CD4-positive, alpha-beta memory T cell (primary cell): ENCODE measurements at regions not wholly inside any gene's neighbourhood (a gene's known extent, or its start where the extent isn't known, plus 50 kb on each side); places are given as distances from the start of the nearest gene placed in this dataset.

ENCODE experiments used
- CTCF ChIA-PET: fragments of 350-600 bp; sonication (Branson Sonifier 250); formaldehyde crosslinking; loops from one replicate; lab custom pipeline; 2021; ENCODE audit warnings: inconsistent platforms; ENCODE audit not compliant: partially characterized antibody; lab: Charles Lee
- POLR2A ChIA-PET: fragments of 350-600 bp; sonication (Branson Sonifier 250); formaldehyde crosslinking; loops from one replicate; lab custom pipeline; 2021; ENCODE audit not compliant: partially characterized antibody; lab: Charles Lee
- DNase-seq, 5 donors: peaks; one replicate each; pipeline versions ENCODE4 v3.0.0 to v3.0.0-alpha.2; 2020 to 2022; ENCODE audit warnings: mixed read lengths in 1 of 5
- H3K27ac ChIP-seq: one replicate; pipeline ENCODE4 v1.7.0; 2013; ENCODE audit warnings: low read depth, low read length
- H3K27me3 ChIP-seq: 2 replicates; pipeline ENCODE4 v1.7.0; 2013; ENCODE audit warnings: mild to moderate bottlenecking, low read length, moderate library complexity; ENCODE audit not compliant: insufficient read depth
- H3K36me3 ChIP-seq: 2 replicates; pipeline ENCODE4 v1.7.0; 2013; ENCODE audit warnings: mild to moderate bottlenecking, low read length, moderate library complexity; ENCODE audit not compliant: insufficient read depth
- H3K4me1 ChIP-seq: 2 replicates; pipeline ENCODE4 v1.7.0; 2013; ENCODE audit warnings: mild to moderate bottlenecking, low read length, moderate library complexity; ENCODE audit not compliant: insufficient read depth
- H3K4me3 ChIP-seq, 2 donors: one replicate each; pipeline ENCODE4 v1.7.0; 2013; ENCODE audit warnings: low read length in 2 of 2, mild to moderate bottlenecking in 1 of 2
- H3K9me3 ChIP-seq, 2 donors: one replicate each; pipeline ENCODE4 v1.7.0; 2013; ENCODE audit warnings: low read length in 2 of 2, control low read depth in 1 of 2; ENCODE audit not compliant: control insufficient read depth in 1 of 2
- H3K27ac Mint-ChIP-seq, 7 donors: one replicate each; pipeline ENCODE4 v1.8.0; 2020 to 2021; ENCODE audit warnings: mixed read lengths in 7 of 7, mild to moderate bottlenecking in 6 of 7, inconsistent platforms in 3 of 7, moderate library complexity in 3 of 7
- H3K27me3 Mint-ChIP-seq, 2 donors: one replicate each; pipeline ENCODE4 v1.8.0; 2020 to 2021; ENCODE audit warnings: mixed read lengths in 2 of 2
- H3K36me3 Mint-ChIP-seq, 2 donors: one replicate each; pipeline ENCODE4 v1.8.0; 2020 to 2021; ENCODE audit warnings: mixed read lengths in 2 of 2, inconsistent platforms in 1 of 2, mild to moderate bottlenecking in 1 of 2
- H3K4me1 Mint-ChIP-seq, 4 donors: one replicate each; pipeline ENCODE4 v1.8.0; 2020 to 2021; ENCODE audit warnings: mixed read lengths in 4 of 4, mild to moderate bottlenecking in 1 of 4
- H3K4me3 Mint-ChIP-seq, 8 donors: one replicate each; pipeline ENCODE4 v1.8.0; 2020 to 2021; ENCODE audit warnings: mixed read lengths in 8 of 8, mild to moderate bottlenecking in 7 of 8, moderate library complexity in 6 of 8, inconsistent platforms in 3 of 8
- H3K9me3 Mint-ChIP-seq, 8 donors: one replicate each; pipeline ENCODE4 v1.8.0; 2020 to 2021; ENCODE audit warnings: mixed read lengths in 8 of 8, mild to moderate bottlenecking in 5 of 8, inconsistent platforms in 3 of 8, moderate library complexity in 1 of 8
- intact Hi-C: fragments of 100-400 bp; cut with micrococcal nuclease; formaldehyde crosslinking; loops from one replicate; pipeline ENCODE4 v1.15.1; 2023

DNA sequence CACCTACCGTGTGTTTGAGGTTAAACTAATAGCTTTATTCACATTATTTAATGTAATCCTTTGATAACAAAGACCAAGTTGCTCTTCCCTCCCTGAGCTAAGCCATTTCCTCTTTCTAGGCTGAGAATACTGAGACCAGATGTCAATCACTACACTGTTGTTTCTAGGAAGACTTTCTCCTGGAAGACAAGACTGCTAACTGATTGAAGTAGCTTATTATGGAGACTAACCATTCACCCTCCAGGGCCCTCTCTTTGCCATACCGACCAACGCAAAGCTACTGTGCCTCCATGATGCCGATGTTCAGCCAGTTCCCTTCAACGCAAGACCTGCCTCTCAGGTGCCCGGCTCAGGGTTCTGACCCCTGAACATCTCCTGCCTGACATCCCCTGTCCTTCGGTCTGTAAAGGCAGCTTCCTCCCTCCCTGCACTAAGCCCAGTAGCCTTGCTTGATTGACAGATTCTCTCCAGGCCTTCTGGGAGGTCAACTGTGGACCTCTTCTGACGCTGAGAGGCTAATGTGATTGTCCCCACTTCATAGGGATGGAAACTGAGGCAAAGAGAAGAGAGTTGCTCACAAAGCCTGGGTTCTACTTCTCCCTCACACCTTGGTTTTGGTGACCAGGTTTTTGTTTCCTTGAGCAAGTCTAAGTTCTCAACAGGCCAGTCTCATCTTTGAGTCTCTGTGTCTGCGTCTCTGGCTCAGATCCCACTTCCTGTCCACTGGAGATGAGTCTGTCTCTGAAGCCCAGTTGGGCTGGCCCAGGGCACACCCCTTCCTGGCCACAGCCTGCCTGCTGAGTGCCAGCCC lies 259.7 kb upstream of the IRX2 start:
- intact Hi-C loops: no loop called here
- H3K27ac Mint-ChIP-seq: no peak overlapping the region
- no peaks in the 10 kb centered on the region for H3K36me3 ChIP-seq
- no peaks in the 10 kb centered on the region for H3K4me1 Mint-ChIP-seq
- H3K4me1 ChIP-seq: no peaks in the 10 kb centered on the region
- H3K27ac ChIP-seq: no peak overlapping the region
- no peak for DNase-seq
- no peaks in the 10 kb centered on the region for H3K27me3 ChIP-seq
- CTCF ChIA-PET: no interaction called here
- H3K36me3 Mint-ChIP-seq: no peaks in the 10 kb centered on the region
- H3K9me3 Mint-ChIP-seq: peaks cover 0 to 6% (median 2%) of the 10 kb centered on the region in 8 donors
- POLR2A ChIA-PET: no interaction called here
- H3K4me3 Mint-ChIP-seq: no peak overlapping the region
- no peaks in the 10 kb centered on the region for H3K9me3 ChIP-seq
- H3K27me3 Mint-ChIP-seq: no peaks in the 10 kb centered on the region
- no peak overlapping the region for H3K4me3 ChIP-seq

DNA sequence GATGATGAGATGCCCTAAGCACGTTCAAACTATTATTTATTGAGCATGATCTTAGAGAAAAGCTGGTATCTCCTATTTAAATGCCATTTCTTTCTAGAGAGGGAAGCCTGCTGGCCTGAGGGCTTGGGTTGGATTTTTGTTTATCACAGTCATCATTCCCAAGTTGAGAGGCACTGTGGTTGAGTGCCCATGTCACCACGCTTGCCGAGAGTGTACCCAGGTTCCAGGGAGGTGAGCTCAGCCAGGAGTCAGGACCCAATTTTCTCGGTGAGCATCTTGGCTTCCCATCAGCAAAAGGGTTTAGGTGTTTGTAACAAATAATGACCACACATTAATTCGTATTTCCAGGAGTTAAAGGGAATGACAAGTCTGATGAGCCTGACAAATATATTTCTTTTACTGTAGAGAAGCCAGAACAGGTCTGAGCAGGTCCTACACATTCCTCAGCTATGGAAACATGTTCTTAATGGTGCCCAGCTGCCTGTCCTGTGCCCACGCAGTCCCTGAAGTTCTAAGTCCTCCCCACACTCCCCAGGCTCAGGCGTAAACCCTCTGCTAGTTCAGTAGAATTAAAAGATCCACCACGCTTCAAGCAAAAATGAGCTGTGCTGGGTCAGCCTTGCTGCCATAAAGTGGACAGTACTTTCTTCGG lies 258.9 kb upstream of the IRX2 start:
- Histone ChIP-seq H3K36me3 (no peaks in the 10 kb centered on the region), H3K27ac (no peak overlapping the region), H3K9me3 (no peaks in the 10 kb centered on the region), H3K4me3 (no peak overlapping the region), H3K27me3 (no peaks in the 10 kb centered on the region), H3K4me1 (no peaks in the 10 kb centered on the region)
- intact Hi-C loops: no loop called here
- ChIA-PET POLR2A (no interaction called here), CTCF (no interaction called here)
- Mint-ChIP-seq H3K4me3 (no peak overlapping the region), H3K9me3 (peaks cover 0 to 8% (median 2%) of the 10 kb centered on the region in 8 donors), H3K27me3 (no peaks in the 10 kb centered on the region), H3K36me3 (no peaks in the 10 kb centered on the region), H3K4me1 (no peaks in the 10 kb centered on the region), H3K27ac (no peak overlapping the region)
- DNase-seq: no peak

GRCh38 chr5:3009605-3010004 lies 258.1 kb upstream of the IRX2 start:
- H3K27ac Mint-ChIP-seq: no peak overlapping the region
- Histone ChIP-seq H3K27me3 (no peaks in the 10 kb centered on the region), H3K9me3 (no peaks in the 10 kb centered on the region), H3K4me1 (no peaks in the 10 kb centered on the region), H3K4me3 (no peak overlapping the region), H3K27ac (no peak overlapping the region), H3K36me3 (no peaks in the 10 kb centered on the region)
- DNase-seq: no peak
- POLR2A ChIA-PET: no interaction called here
- intact Hi-C loops: no loop called here
- H3K36me3 Mint-ChIP-seq: no peaks in the 10 kb centered on the region
- no peaks in the 10 kb centered on the region for H3K27me3 Mint-ChIP-seq
- H3K4me1 Mint-ChIP-seq: no peaks in the 10 kb centered on the region
- CTCF ChIA-PET: no interaction called here
- peaks cover 0 to 10% (median 3%) of the 10 kb centered on the region in 8 donors for H3K9me3 Mint-ChIP-seq
- H3K4me3 Mint-ChIP-seq: no peak overlapping the region

DNA sequence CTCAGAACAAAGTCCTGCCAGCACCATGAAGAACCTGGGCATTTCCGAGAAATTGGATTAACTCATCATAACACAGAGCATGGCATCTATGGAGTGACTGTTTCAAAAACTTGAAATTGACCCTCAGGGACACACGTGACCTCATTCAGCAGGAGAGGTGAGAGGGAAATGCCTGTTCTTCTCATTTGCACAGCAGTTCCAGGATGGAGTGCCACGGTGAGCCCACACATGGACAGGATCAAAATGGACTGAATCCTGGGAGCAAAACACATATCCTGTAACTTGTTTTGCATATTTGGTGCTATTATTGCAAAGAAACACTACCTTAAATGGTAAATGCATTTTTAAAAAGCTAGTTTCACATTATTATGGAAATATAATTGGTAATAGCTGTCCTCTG lies 256.1 kb upstream of the IRX2 start:
- CTCF ChIA-PET: no interaction called here
- Mint-ChIP-seq H3K4me3 (no peak overlapping the region), H3K27me3 (no peaks in the 10 kb centered on the region), H3K9me3 (peaks cover 0 to 8% (median 5%) of the 10 kb centered on the region in 8 donors), H3K4me1 (no peaks in the 10 kb centered on the region), H3K27ac (no peak overlapping the region), H3K36me3 (no peaks in the 10 kb centered on the region)
- Histone ChIP-seq H3K27ac (no peak overlapping the region), H3K4me3 (no peak overlapping the region), H3K27me3 (no peaks in the 10 kb centered on the region), H3K4me1 (no peaks in the 10 kb centered on the region), H3K36me3 (no peaks in the 10 kb centered on the region), H3K9me3 (no peaks in the 10 kb centered on the region)
- DNase-seq: no peak
- intact Hi-C loops: no loop called here
- POLR2A ChIA-PET: no interaction called here

DNA sequence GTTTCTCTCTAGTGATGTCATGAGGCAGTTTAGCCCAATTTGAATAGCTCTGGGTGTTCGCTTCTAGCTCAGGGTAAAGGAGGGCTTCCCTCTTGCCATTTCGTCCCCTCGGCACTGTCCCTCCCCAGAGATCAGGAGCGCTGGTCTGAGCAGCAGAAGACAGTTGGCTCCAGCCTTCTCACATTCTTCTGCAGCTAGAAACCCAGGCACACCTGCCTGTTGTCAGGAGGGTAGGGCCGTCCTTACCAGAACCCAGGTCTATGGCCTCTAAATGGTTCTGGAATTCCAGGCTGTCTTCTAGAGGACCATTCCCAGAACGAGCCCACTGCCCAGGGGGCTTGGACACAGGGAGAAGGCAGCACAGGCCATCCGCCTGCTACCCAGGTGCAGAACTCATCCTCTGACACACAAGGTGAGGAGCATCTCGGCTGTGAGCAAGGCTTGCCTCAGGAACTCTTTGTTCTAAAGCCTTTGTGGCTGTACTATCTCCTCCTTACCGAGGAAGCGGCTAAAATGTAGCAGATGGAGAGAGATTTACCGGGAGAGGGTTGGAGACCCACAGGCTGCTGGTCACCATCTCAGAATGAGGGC lies 255.6 kb upstream of the IRX2 start:
- no peaks in the 10 kb centered on the region for H3K36me3 ChIP-seq
- no peak overlapping the region for H3K27ac ChIP-seq
- DNase-seq: no peak
- no peaks in the 10 kb centered on the region for H3K27me3 ChIP-seq
- ChIA-PET CTCF (no interaction called here), POLR2A (no interaction called here)
- H3K4me1 ChIP-seq: no peaks in the 10 kb centered on the region
- no peak overlapping the region for H3K4me3 ChIP-seq
- intact Hi-C loops: no loop called here
- no peaks in the 10 kb centered on the region for H3K9me3 ChIP-seq
- H3K4me1 Mint-ChIP-seq: no peaks in the 10 kb centered on the region
- H3K36me3 Mint-ChIP-seq: no peaks in the 10 kb centered on the region
- H3K9me3 Mint-ChIP-seq: peaks cover 0 to 11% (median 7%) of the 10 kb centered on the region in 8 donors
- H3K4me3 Mint-ChIP-seq: no peak overlapping the region
- no peaks in the 10 kb centered on the region for H3K27me3 Mint-ChIP-seq
- H3K27ac Mint-ChIP-seq: no peak overlapping the region

GRCh38 chr5:3006526-3006925 lies 255.0 kb upstream of the IRX2 start:
- Mint-ChIP-seq H3K27ac (no peak overlapping the region), H3K9me3 (peaks cover 0 to 13% (median 8%) of the 10 kb centered on the region in 8 donors), H3K4me3 (no peak overlapping the region), H3K36me3 (no peaks in the 10 kb centered on the region), H3K27me3 (no peaks in the 10 kb centered on the region), H3K4me1 (no peaks in the 10 kb centered on the region)
- POLR2A ChIA-PET: no interaction called here
- Histone ChIP-seq H3K4me1 (no peaks in the 10 kb centered on the region), H3K9me3 (no peaks in the 10 kb centered on the region), H3K36me3 (no peaks in the 10 kb centered on the region), H3K4me3 (no peak overlapping the region), H3K27ac (no peak overlapping the region), H3K27me3 (no peaks in the 10 kb centered on the region)
- no peak for DNase-seq
- intact Hi-C loops: no loop called here
- CTCF ChIA-PET: no interaction called here

GRCh38 chr5:3004361-3005080 lies 253.0 kb upstream of the IRX2 start:
- ChIA-PET CTCF (no interaction called here), POLR2A (no interaction called here)
- intact Hi-C loops: no loop called here
- H3K4me3 ChIP-seq: no peak overlapping the region
- Mint-ChIP-seq H3K9me3 (peaks cover 0 to 17% (median 8%) of the 10 kb centered on the region in 8 donors), H3K27me3 (no peaks in the 10 kb centered on the region), H3K27ac (no peak overlapping the region), H3K36me3 (no peaks in the 10 kb centered on the region), H3K4me3 (no peak overlapping the region), H3K4me1 (no peaks in the 10 kb centered on the region)
- no peaks in the 10 kb centered on the region for H3K4me1 ChIP-seq
- no peaks in the 10 kb centered on the region for H3K9me3 ChIP-seq
- H3K36me3 ChIP-seq: no peaks in the 10 kb centered on the region
- H3K27me3 ChIP-seq: no peaks in the 10 kb centered on the region
- no peak overlapping the region for H3K27ac ChIP-seq
- DNase-seq: no peak
